ENCODE measurements at regions not wholly inside any gene's neighbourhood (a gene's known extent, or its start where the extent isn't known, plus 50 kb on each side); places are given as distances from the start of the nearest gene placed in this dataset.

- no peak for DNase-seq (ENCODE audit: low read depth in 2 of 2)
Measured at GRCh38 chr20:59493926-59494325, 110.4 kb upstream of the PHACTR3 start.

- no peak for DNase-seq (ENCODE audit: low read depth in 2 of 2)
Measured at GRCh38 chr20:59495166-59495565, 109.2 kb upstream of the PHACTR3 start.

GRCh38 chr20:59495894-59496510 is 108.3 kb upstream of the PHACTR3 start:
- peak; percentile 44 to 56 for DNase-seq (ENCODE audit: low read depth in 2 of 2)

- no peak for DNase-seq (ENCODE audit: low read depth in 2 of 2)
Measured at GRCh38 chr20:59498291-59498690, 106.0 kb upstream of the PHACTR3 start.

GRCh38 chr20:59499863-59500262 is 104.5 kb upstream of the PHACTR3 start:
- DNase-seq (ENCODE audit: low read depth in 2 of 2), result no peak

GRCh38 chr20:59508729-59509128 is 95.6 kb upstream of the PHACTR3 start:
- no peak for DNase-seq (ENCODE audit: low read depth in 2 of 2)

- no peak for DNase-seq (ENCODE audit: low read depth in 2 of 2)
Measured at GRCh38 chr20:59512651-59513050, 91.7 kb upstream of the PHACTR3 start.

GRCh38 chr20:59514554-59514953 is 89.8 kb upstream of the PHACTR3 start:
- DNase-seq (ENCODE audit: low read depth in 2 of 2), result no peak

GRCh38 chr20:59515013-59515905 is 89.1 kb upstream of the PHACTR3 start:
- peak in 1 of 2 experiments; percentile 34 for DNase-seq (ENCODE audit: low read depth in 2 of 2)

GRCh38 chr20:59515906-59516209 is 88.5 kb upstream of the PHACTR3 start:
- no peak for DNase-seq (ENCODE audit: low read depth in 2 of 2)

GRCh38 chr20:59518881-59519706 is 85.2 kb upstream of the PHACTR3 start:
- no peak for DNase-seq (ENCODE audit: low read depth in 2 of 2)

GRCh38 chr20:59519707-59520014 is 84.7 kb upstream of the PHACTR3 start:
- no peak for DNase-seq (ENCODE audit: low read depth in 2 of 2)

- no peak for DNase-seq (ENCODE audit: low read depth in 2 of 2)
Measured at GRCh38 chr20:59520814-59521213, 83.5 kb upstream of the PHACTR3 start.

- peak in 1 of 2 experiments; percentile 24 for DNase-seq (ENCODE audit: low read depth in 2 of 2)
Measured at GRCh38 chr20:59525500-59526241, 78.7 kb upstream of the PHACTR3 start.

- DNase-seq (ENCODE audit: low read depth in 2 of 2), result no peak
Measured at GRCh38 chr20:59526242-59527225, 77.8 kb upstream of the PHACTR3 start.

- no peak for DNase-seq (ENCODE audit: low read depth in 2 of 2)
Measured at GRCh38 chr20:59530782-59531181, 73.6 kb upstream of the PHACTR3 start.

- no peak for DNase-seq (ENCODE audit: low read depth in 2 of 2)
Measured at GRCh38 chr20:59537991-59538390, 66.3 kb upstream of the PHACTR3 start.

GRCh38 chr20:59547596-59547995 is 56.7 kb upstream of the PHACTR3 start:
- DNase-seq (ENCODE audit: low read depth in 2 of 2), result no peak

All from stimulated activated CD4-positive, alpha-beta T cell treated with anti-CD3 and anti-CD28 coated beads, Interleukin-12 subunit alpha, Interleukin-12 subunit beta, amount 100 ng/mL, for 24 hours (primary cell).